ENCODE measurements at regions not wholly inside any gene's neighbourhood (a gene's known extent, or its start where the extent isn't known, plus 50 kb on each side); places are given as distances from the start of the nearest gene placed in this dataset.

GRCh38 chr6:140871911-140872310 lies 1260.8 kb upstream of the GJE1 start:
- no peak for DNase-seq

- DNase-seq: no peak
These were observed 1265.4 kb upstream of the GJE1 start for GRCh38 chr6:140867336-140867735.

- DNase-seq: no peak
These were observed 1274.2 kb upstream of the GJE1 start for GRCh38 chr6:140858381-140858971.

- DNase-seq: no peak
These were observed 1274.9 kb upstream of the GJE1 start for GRCh38 chr6:140857739-140858380.

GRCh38 chr6:140855520-140855919 lies 1277.2 kb upstream of the GJE1 start:
- no peak for DNase-seq

GRCh38 chr6:140854318-140854717 lies 1278.4 kb upstream of the GJE1 start:
- no peak for DNase-seq

- DNase-seq: no peak
These were observed 1282.3 kb upstream of the GJE1 start for GRCh38 chr6:140850438-140850837.

GRCh38 chr6:140849456-140849855 lies 1283.3 kb upstream of the GJE1 start:
- DNase-seq: no peak

- DNase-seq: no peak
These were observed 1285.5 kb upstream of the GJE1 start for GRCh38 chr6:140847262-140847645.

- no peak for DNase-seq
These were observed 1286.0 kb upstream of the GJE1 start for GRCh38 chr6:140846503-140847261.

GRCh38 chr6:140845701-140846100 lies 1287.0 kb upstream of the GJE1 start:
- no peak for DNase-seq

- DNase-seq: no peak
These were observed 1288.6 kb upstream of the GJE1 start for GRCh38 chr6:140844167-140844566.

- DNase-seq: no peak
These were observed 1299.3 kb upstream of the GJE1 start for GRCh38 chr6:140833408-140833807.

- DNase-seq: no peak
These were observed 1302.1 kb upstream of the GJE1 start for GRCh38 chr6:140830666-140831065.

- DNase-seq: no peak
These were observed 1303.9 kb upstream of the GJE1 start for GRCh38 chr6:140828856-140829255.

GRCh38 chr6:140827593-140827992 lies 1305.1 kb upstream of the GJE1 start:
- no peak for DNase-seq

- no peak for DNase-seq
These were observed 1307.0 kb upstream of the GJE1 start for GRCh38 chr6:140825731-140826130.

- DNase-seq: no peak
These were observed 1308.1 kb upstream of the GJE1 start for GRCh38 chr6:140824595-140824994.

- no peak for DNase-seq
These were observed 1311.5 kb upstream of the GJE1 start for GRCh38 chr6:140821196-140821595.

- no peak for DNase-seq
These were observed 1315.5 kb upstream of the GJE1 start for GRCh38 chr6:140817176-140817575.

GRCh38 chr6:140816681-140817080 lies 1316.0 kb upstream of the GJE1 start:
- no peak for DNase-seq

- DNase-seq: no peak
These were observed 1320.1 kb upstream of the GJE1 start for GRCh38 chr6:140812636-140813035.

- DNase-seq: no peak
These were observed 1321.1 kb upstream of the GJE1 start for GRCh38 chr6:140811642-140812041.

- DNase-seq: no peak
These were observed 1323.0 kb upstream of the GJE1 start for GRCh38 chr6:140809694-140810101.
